ENCODE measurements at regions not wholly inside any gene's neighbourhood (a gene's known extent, or its start where the extent isn't known, plus 50 kb on each side); places are given as distances from the start of the nearest gene placed in this dataset.

DNA sequence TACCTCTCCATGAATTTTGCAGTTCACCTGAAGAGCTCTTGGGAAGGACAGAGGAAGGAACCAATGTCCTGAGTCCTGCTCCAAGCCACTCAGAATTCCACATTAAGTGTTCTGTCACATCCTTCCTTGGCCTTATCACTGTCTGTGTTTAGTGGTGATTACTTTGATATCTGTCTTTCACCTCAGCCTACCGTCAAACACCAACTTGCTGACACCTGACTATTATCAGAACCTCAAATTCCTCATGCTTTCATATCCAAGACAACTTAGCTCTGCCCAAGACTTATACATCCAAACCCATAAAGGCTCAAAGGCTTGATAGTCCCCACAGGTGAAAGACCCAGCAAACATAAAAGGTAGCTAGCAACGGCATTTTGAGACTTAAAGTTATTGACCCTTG is 280.0 kb downstream of the MEX3B start:
- intact Hi-C loops (cut with micrococcal nuclease): no loop called here
- Mint-ChIP-seq H3K36me3 (no peaks in the 10 kb centered on the region), H3K27me3 (peaks cover 3% of the 10 kb centered on the region), H3K27ac (no peak overlapping the region), H3K4me3 (no peak overlapping the region), H3K9me3 (no peaks in the 10 kb centered on the region), H3K4me1 (ENCODE audit: low read depth) (no peaks in the 10 kb centered on the region)
- ChIA-PET CTCF (no interaction called here), POLR2A (no interaction called here)
- DNase-seq: no peak

DNA sequence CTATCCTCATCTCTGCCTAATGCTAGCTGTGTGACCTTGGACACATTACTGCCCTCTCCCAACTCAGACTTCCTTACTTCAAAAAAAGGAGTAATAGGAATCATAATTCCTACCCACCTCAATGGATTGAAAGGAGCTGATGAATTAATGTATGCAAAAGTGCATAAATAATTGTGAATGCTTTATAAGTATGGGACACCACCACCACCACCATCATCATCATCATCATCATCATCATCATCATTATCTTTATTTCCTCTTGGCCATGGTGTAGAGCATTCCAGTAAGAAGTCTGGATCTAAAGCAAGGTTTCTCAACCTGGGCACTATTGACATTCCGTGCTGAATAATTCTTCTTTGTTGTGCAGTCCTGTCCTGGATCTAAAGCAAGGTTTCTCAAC is 282.5 kb downstream of the MEX3B start:
- Mint-ChIP-seq H3K9me3 (no peaks in the 10 kb centered on the region), H3K4me3 (no peak overlapping the region), H3K27me3 (peaks cover 6% of the 10 kb centered on the region), H3K36me3 (no peaks in the 10 kb centered on the region), H3K27ac (no peak overlapping the region), H3K4me1 (ENCODE audit: low read depth) (no peaks in the 10 kb centered on the region)
- ChIA-PET POLR2A (no interaction called here), CTCF (no interaction called here)
- intact Hi-C loops (cut with micrococcal nuclease): no loop called here
- DNase-seq: no peak

DNA sequence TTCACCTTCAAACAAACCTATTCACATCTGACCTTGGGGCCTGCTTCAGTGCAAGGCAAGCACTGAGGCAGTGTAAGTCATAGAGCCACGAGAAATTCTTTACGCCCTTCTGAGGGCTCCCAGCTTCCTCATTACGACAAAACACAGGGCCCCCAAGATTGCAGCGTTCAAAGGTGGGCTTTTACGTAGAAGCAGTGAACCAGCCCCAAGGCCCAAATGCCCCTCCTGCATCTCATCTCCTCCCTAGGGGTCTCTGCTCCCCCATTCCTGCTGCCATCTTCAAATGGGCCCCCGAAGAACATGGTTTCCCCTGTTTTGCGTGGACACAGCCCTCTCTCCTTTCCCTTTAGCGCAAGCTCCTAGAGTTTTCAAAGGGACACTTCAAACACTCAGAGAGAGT is 285.1 kb downstream of the MEX3B start:
- CTCF ChIA-PET: no interaction called here
- POLR2A ChIA-PET: no interaction called here
- Mint-ChIP-seq H3K4me1 (ENCODE audit: low read depth) (no peaks in the 10 kb centered on the region), H3K9me3 (no peaks in the 10 kb centered on the region), H3K27ac (no peak overlapping the region), H3K36me3 (no peaks in the 10 kb centered on the region), H3K4me3 (no peak overlapping the region), H3K27me3 (peaks cover 6% of the 10 kb centered on the region)
- intact Hi-C loops (cut with micrococcal nuclease): no loop called here
- no peak for DNase-seq

DNA sequence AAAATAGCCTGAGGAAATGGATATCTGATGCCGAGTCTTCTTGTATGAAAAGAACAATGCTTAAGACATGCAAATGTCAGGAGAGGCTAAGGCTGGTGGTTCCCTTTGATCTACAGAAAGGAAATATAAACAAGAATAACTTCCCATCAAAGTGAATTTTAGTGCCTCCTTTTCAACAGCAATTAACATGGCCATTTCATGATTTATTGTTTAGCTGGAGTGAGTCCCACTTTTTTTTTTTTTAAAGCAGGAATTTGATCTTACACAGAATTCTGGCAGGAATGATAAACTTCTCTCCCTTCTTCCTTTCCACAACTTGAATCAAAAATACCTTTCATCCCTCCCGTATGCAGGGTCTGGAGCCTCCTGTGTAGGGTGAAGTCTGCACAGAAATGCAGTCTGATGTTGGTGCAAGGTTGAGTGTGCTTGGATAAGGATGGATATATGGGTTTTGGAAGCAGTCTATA is 287.0 kb downstream of the MEX3B start:
- Mint-ChIP-seq H3K4me1 (ENCODE audit: low read depth) (no peaks in the 10 kb centered on the region), H3K9me3 (no peaks in the 10 kb centered on the region), H3K27ac (no peak overlapping the region), H3K36me3 (no peaks in the 10 kb centered on the region), H3K4me3 (no peak overlapping the region), H3K27me3 (peaks cover 3% of the 10 kb centered on the region)
- intact Hi-C loops (cut with micrococcal nuclease): no loop called here
- ChIA-PET POLR2A (no interaction called here), CTCF (no interaction called here)
- no peak for DNase-seq

DNA sequence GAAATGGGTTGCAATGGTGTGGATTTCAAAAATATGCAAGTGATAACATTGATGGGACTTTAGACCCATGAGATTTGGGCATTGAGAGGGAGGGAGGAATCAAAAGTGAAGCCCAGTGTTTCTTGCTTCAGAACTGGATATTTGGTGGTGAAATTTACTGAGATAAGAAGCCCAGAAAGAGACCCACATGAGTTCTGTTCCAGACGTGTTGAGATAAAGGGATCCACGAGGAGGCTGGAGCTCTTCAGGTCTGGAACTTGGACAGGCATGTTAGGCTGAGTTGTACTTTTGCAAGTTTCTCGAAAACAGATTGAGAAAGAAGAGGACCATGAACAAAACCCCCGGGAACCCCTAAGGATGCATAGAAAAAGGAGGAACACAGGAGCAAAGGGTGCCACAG is 290.2 kb downstream of the MEX3B start:
- intact Hi-C loops (cut with micrococcal nuclease): no loop called here
- no peak for DNase-seq
- Mint-ChIP-seq H3K4me3 (no peak overlapping the region), H3K27ac (no peak overlapping the region), H3K4me1 (ENCODE audit: low read depth) (no peaks in the 10 kb centered on the region), H3K36me3 (no peaks in the 10 kb centered on the region), H3K9me3 (no peaks in the 10 kb centered on the region), H3K27me3 (peaks cover 3% of the 10 kb centered on the region)
- POLR2A ChIA-PET: no interaction called here
- CTCF ChIA-PET: no interaction called here

DNA sequence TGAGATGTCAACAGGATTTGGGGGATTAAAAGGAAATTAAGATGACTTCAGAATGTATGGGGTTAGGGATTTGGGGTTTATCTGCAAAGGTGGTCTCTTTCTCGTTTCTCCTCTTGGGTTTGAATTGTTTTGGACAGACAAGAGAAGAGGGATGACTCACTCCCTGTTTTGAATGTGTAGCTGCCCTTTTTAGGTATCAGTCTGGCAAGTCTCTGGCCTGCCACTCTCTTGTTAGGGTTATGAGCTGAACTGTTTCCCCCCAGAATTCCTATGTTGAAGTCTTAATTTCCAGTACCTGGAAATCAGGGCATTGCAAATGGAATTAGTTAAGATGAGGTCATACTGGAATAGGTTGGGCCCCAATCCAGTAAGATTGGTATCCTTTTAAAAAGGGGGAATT is 291.7 kb downstream of the MEX3B start:
- H3K27me3 Mint-ChIP-seq: peaks cover 1% of the 10 kb centered on the region
- H3K36me3 Mint-ChIP-seq: no peaks in the 10 kb centered on the region
- intact Hi-C loops (cut with micrococcal nuclease): no loop called here
- CTCF ChIA-PET: no interaction called here
- no peaks in the 10 kb centered on the region for H3K9me3 Mint-ChIP-seq
- POLR2A ChIA-PET: no interaction called here
- no peak overlapping the region for H3K27ac Mint-ChIP-seq
- H3K4me1 Mint-ChIP-seq (ENCODE audit: low read depth): no peaks in the 10 kb centered on the region
- no peak overlapping the region for H3K4me3 Mint-ChIP-seq
- DNase-seq: no peak

DNA sequence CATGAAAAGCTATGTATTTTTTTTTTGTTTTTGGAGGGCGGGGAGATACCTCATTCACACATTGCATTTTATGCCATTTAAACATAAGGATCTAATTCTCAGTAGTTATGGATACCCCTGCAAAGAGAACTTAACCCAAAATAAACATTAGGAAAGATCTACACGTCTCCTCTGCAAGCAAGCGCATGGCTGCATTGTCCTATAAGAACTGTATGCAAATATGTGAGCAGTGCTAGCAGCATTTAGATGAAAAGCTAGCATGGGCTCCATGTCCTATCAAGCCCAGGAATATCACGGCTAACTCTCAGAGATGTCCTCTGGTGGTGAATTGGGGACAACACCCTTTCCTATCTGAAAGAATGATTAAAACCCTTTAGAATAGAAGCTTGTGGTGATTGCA is 292.8 kb downstream of the MEX3B start:
- intact Hi-C loops (cut with micrococcal nuclease): no loop called here
- H3K27ac Mint-ChIP-seq: no peak overlapping the region
- no peaks in the 10 kb centered on the region for H3K9me3 Mint-ChIP-seq
- H3K4me3 Mint-ChIP-seq: no peak overlapping the region
- H3K4me1 Mint-ChIP-seq (ENCODE audit: low read depth): no peaks in the 10 kb centered on the region
- no peaks in the 10 kb centered on the region for H3K27me3 Mint-ChIP-seq
- ChIA-PET CTCF (no interaction called here), POLR2A (no interaction called here)
- DNase-seq: no peak
- no peaks in the 10 kb centered on the region for H3K36me3 Mint-ChIP-seq

DNA sequence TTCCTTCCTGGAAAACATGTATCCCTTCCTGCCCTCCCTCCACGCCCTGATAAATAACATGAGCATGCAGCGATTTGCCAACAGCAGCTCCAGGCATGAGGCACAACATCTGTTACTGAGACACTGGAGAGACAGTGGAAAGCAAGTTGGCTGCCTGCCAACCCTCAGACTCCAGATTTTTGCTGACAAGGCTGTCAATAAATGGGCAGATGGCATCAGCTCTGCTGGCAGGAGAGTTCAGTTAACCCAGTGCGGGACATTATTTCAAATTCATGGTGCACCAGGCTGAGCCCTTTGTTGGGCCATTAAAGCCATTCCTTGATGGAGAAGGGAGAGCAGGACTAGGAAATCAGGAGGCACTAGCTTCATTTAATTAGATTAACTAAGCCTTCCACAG is 293.3 kb downstream of the MEX3B start:
- no peaks in the 10 kb centered on the region for H3K9me3 Mint-ChIP-seq
- H3K27ac Mint-ChIP-seq: no peak overlapping the region
- DNase-seq: no peak
- H3K4me3 Mint-ChIP-seq: no peak overlapping the region
- H3K4me1 Mint-ChIP-seq (ENCODE audit: low read depth): no peaks in the 10 kb centered on the region
- CTCF ChIA-PET: no interaction called here
- POLR2A ChIA-PET: interaction anchor here (0.6 kb wide), 1 partner anchor 213 kb away, joined by 4 read pairs; no protein-coding TSS in a partner anchor
- H3K36me3 Mint-ChIP-seq: no peaks in the 10 kb centered on the region
- intact Hi-C loops (cut with micrococcal nuclease): no loop called here
- H3K27me3 Mint-ChIP-seq: peaks cover under 1% of the 10 kb centered on the region

DNA sequence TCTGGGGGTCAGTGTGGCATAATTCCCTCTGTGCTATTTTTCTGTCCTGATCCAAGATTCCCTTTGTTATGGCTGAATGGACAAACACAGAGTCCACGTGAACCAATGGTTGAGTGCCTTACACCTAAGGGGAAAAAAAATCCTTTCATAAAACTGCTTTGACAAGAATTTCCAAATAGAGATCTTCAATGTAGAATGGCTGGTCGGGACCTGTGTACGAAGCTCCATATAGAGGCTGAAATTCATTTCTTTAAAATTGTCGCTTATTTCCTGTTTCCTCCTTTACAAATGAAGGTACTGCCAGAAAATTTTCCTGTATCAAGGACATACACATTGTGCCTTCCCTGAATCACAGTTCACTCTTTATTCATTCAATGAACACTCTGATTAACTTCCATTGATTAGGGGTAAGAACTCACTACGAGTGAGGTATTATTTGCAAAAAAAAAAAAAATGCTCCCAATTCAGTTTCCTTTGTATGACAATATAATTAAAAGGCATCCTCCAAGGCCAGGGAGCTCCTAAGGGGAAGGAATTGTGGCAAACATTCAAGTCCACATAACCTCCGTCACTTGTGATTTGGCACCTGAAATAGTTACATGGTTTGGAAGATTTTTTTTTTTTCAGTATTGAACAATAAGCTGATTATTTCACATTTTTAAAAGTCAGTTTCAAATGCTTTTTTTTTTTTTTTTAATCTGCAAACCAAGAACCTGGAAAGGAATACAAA is 293.8 kb downstream of the MEX3B start:
- H3K4me1 Mint-ChIP-seq (ENCODE audit: low read depth): no peaks in the 10 kb centered on the region
- ChIA-PET CTCF (interaction anchor here (0.6 kb wide), 1 partner anchor 163 kb away, joined by 3 read pairs; no protein-coding TSS in a partner anchor), POLR2A (interaction anchor here (0.6 kb wide), 1 partner anchor 213 kb away, joined by 4 read pairs; no protein-coding TSS in a partner anchor)
- H3K4me3 Mint-ChIP-seq: no peak overlapping the region
- H3K27me3 Mint-ChIP-seq: peaks cover 3% of the 10 kb centered on the region
- no peak overlapping the region for H3K27ac Mint-ChIP-seq
- H3K9me3 Mint-ChIP-seq: no peaks in the 10 kb centered on the region
- H3K36me3 Mint-ChIP-seq: no peaks in the 10 kb centered on the region
- no peak for DNase-seq
- intact Hi-C loops (cut with micrococcal nuclease): no loop called here

DNA sequence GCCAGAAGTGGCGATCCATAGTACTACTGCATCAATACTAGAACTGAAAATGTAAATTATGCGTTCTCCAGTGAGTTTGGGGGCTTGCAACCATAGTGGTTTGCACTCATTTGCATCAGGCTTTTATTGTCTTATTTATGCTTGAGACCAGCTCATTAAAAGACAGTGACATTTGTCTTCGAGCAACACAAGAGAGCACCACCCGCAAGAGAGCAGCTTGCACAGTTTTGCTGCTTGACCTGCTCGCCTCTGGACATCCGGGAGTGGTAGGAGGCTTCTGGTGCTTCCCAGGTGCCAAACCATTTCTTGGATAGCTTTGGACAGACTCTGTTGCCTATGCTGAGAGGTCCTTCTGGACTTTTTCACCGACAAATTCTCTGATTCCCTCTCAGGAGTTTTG is 294.6 kb downstream of the MEX3B start:
- ChIA-PET CTCF (interaction anchor here (0.6 kb wide), 1 partner anchor 163 kb away, joined by 3 read pairs; no protein-coding TSS in a partner anchor), POLR2A (no interaction called here)
- intact Hi-C loops (cut with micrococcal nuclease): no loop called here
- H3K27me3 Mint-ChIP-seq: peaks cover 3% of the 10 kb centered on the region
- no peaks in the 10 kb centered on the region for H3K36me3 Mint-ChIP-seq
- H3K4me1 Mint-ChIP-seq (ENCODE audit: low read depth): no peaks in the 10 kb centered on the region
- no peaks in the 10 kb centered on the region for H3K9me3 Mint-ChIP-seq
- no peak overlapping the region for H3K4me3 Mint-ChIP-seq
- H3K27ac Mint-ChIP-seq: no peak overlapping the region
- no peak for DNase-seq

DNA sequence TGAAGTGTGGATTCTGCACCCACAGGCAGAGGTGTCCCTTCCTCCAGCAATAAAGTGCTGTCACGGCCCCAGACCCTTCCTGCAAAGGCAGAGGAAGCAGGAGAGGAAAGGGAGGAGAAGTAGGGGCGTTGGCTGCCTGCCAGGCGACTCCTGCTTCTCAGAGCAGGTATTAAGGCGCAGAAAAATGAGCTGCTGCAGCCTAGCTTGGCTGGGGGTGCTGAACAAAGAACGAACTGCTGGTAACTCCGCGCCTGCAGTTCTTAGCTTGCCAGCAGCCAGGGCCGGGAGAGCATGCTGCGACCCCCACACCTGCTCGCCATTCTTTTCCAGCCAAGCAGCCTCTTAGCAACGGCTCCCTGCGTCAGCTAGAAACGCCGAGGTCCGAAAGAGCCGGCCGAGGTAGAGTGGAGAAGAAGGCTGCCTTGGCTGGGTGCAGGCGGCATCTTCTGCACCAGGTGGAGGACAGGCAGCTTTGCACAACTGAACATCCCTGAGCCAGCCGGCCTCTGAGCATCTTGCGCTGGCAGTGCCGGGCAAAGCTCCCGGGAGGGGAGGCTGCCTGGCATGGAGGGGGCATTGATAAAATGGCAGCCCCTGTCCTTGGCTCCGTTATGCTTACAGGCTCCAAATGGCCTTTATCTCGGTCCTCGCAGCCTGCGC is 296.0 kb downstream of the MEX3B start:
- ChIA-PET POLR2A (no interaction called here), CTCF (interaction anchor here (0.6 kb wide), 1 partner anchor 151 kb away, joined by 3 read pairs; no protein-coding TSS in a partner anchor)
- H3K4me3 Mint-ChIP-seq: no peak overlapping the region
- peaks cover 3% of the 10 kb centered on the region for H3K27me3 Mint-ChIP-seq
- DNase-seq: no peak
- no peaks in the 10 kb centered on the region for H3K36me3 Mint-ChIP-seq
- H3K4me1 Mint-ChIP-seq (ENCODE audit: low read depth): no peaks in the 10 kb centered on the region
- no peaks in the 10 kb centered on the region for H3K9me3 Mint-ChIP-seq
- intact Hi-C loops (cut with micrococcal nuclease): no loop called here
- no peak overlapping the region for H3K27ac Mint-ChIP-seq

DNA sequence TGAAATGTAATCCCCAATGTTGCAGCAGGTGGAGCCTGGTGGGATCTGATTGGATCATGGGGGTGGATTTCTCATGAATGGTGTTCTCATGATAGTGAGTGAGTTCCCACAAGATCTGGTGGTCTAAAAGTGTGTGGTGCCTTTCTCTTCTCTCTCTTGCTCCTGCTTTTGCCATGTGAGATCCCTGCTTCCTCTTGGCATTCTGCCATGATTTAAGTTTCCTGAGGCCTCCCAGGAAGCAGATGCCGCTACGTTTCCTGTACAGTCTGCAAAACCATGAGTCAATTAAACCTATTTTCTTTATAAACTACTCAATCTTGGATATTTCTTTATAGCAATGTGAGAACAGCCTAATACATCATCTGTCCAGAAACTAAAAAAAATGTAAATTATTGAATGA is 298.3 kb downstream of the MEX3B start:
- POLR2A ChIA-PET: no interaction called here
- CTCF ChIA-PET: no interaction called here
- no peak for DNase-seq
- Mint-ChIP-seq H3K36me3 (no peaks in the 10 kb centered on the region), H3K27me3 (peaks cover 3% of the 10 kb centered on the region), H3K4me3 (no peak overlapping the region), H3K9me3 (no peaks in the 10 kb centered on the region), H3K27ac (no peak overlapping the region), H3K4me1 (ENCODE audit: low read depth) (no peaks in the 10 kb centered on the region)
- intact Hi-C loops (cut with micrococcal nuclease): no loop called here

DNA sequence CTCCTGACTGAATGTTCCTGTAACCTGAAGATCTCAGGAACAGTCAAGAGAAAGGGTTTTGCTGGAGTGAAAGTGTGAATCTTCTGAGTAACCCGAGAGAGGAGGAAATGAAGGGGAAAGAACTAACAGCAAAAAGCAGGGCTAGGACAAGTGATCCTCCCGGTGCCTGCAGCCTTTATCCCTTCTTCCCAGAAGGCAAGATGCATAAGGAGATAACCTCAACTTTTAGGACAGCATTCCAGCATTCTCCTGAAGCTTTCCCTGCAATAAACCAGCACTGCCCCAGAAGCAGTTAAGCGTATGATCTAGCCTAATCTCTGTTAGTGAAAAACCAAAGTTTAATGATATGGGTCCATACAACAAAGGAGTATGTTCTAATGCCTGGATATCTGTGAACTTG is 298.8 kb downstream of the MEX3B start:
- CTCF ChIA-PET: no interaction called here
- no peaks in the 10 kb centered on the region for H3K4me1 Mint-ChIP-seq (ENCODE audit: low read depth)

More for the DNA sequence above, 298.8 kb downstream of the MEX3B start:
- peaks cover 3% of the 10 kb centered on the region for H3K27me3 Mint-ChIP-seq
- no peaks in the 10 kb centered on the region for H3K36me3 Mint-ChIP-seq
- H3K27ac Mint-ChIP-seq: no peak overlapping the region
- POLR2A ChIA-PET: no interaction called here
- intact Hi-C loops (cut with micrococcal nuclease): no loop called here
- DNase-seq: no peak
- no peak overlapping the region for H3K4me3 Mint-ChIP-seq
- no peaks in the 10 kb centered on the region for H3K9me3 Mint-ChIP-seq
